ENCODE measurements at regions not wholly inside any gene's neighbourhood (a gene's known extent, or its start where the extent isn't known, plus 50 kb on each side); places are given as distances from the start of the nearest gene placed in this dataset.

- no peak for TF ChIP-seq CTCF (conservative IDR thresholded peaks at IDR 0.05 in 1 of 2, IDR thresholded peaks at IDR 0.05 in 1 of 2; ENCODE audit: low read depth in 1 of 2, low read length in 2 of 2)
- no peak for TF ChIP-seq EZH2 (IDR thresholded peaks at IDR 0.05; ENCODE audit: low read length, missing control alignments)
Observed at GRCh38 chr2:196284866-196285557, 113.6 kb upstream of the STK17B start.
